ENCODE measurements at regions not wholly inside any gene's neighbourhood (a gene's known extent, or its start where the extent isn't known, plus 50 kb on each side); places are given as distances from the start of the nearest gene placed in this dataset.
"Not testable (repeated sequence)": the region's sequence is repeated elsewhere in the genome, so short reads cannot be mapped to it uniquely, and the experiment has no call there.

GRCh38 chr7:98763441-98763840 is 106.4 kb downstream of the TMEM130 start:
- no peak for DNase-seq
- Histone ChIP-seq H3K27ac (ENCODE audit: insufficient read depth, low read length, poor library complexity, severe bottlenecking) (no peak overlapping the region), H3K27me3 (replicated peaks; ENCODE audit: control insufficient read depth, insufficient read depth, low read length, poor library complexity, severe bottlenecking) (no peaks in the 10 kb centered on the region), H3K36me3 (ENCODE audit: control insufficient read depth, insufficient read depth, low read length) (no peaks in the 10 kb centered on the region), H3K4me1 (ENCODE audit: control insufficient read depth, insufficient read depth, low read length, poor library complexity, severe bottlenecking) (no peaks in the 10 kb centered on the region), H3K4me3 (ENCODE audit: insufficient read depth, low read depth, low read length, poor library complexity, severe bottlenecking) (no peak overlapping the region), H3K9me3 (ENCODE audit: control insufficient read depth, low read length) (no peaks in the 10 kb centered on the region)

- DNase-seq: no peak
- no peak overlapping the region for H3K27ac ChIP-seq (ENCODE audit: insufficient read depth, low read length, poor library complexity, severe bottlenecking)
- H3K9me3 ChIP-seq (ENCODE audit: control insufficient read depth, low read length): no peaks in the 10 kb centered on the region
These were observed 104.9 kb downstream of the TMEM130 start for GRCh38 chr7:98764946-98765345.

DNA sequence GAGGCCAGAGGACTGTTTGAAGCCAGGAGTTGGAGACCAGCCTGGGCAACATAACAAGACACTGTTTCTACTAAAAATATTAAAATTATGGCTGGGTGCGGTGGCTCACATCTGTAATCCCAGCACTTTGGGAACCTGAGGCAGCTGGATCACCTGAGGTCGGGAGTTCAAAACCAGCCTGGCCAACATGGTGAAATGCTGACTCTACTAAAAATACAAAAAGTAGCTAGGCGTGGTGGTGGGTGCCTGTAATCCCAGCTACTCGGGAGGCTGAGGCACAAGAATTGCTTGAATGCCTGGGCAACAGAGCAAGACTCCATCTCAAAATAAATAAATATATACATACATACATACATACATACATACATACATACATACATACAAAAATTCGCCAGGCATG is 99.7 kb downstream of the TMEM130 start:
- not testable (repeated sequence) for H3K27ac ChIP-seq (ENCODE audit: insufficient read depth, low read length, poor library complexity, severe bottlenecking); H3K4me1 ChIP-seq (ENCODE audit: control insufficient read depth, insufficient read depth, low read length, poor library complexity, severe bottlenecking); H3K4me3 ChIP-seq (ENCODE audit: insufficient read depth, low read depth, low read length, poor library complexity, severe bottlenecking); H3K36me3 ChIP-seq (ENCODE audit: control insufficient read depth, insufficient read depth, low read length); DNase-seq; H3K27me3 ChIP-seq (replicated peaks; ENCODE audit: control insufficient read depth, insufficient read depth, low read length, poor library complexity, severe bottlenecking); H3K9me3 ChIP-seq (ENCODE audit: control insufficient read depth, low read length)

More at GRCh38 chr7:98764946-98765345, 104.9 kb downstream of the TMEM130 start:
- no peaks in the 10 kb centered on the region for H3K36me3 ChIP-seq (ENCODE audit: control insufficient read depth, insufficient read depth, low read length)
- no peak overlapping the region for H3K4me3 ChIP-seq (ENCODE audit: insufficient read depth, low read depth, low read length, poor library complexity, severe bottlenecking)
- no peaks in the 10 kb centered on the region for H3K27me3 ChIP-seq (replicated peaks; ENCODE audit: control insufficient read depth, insufficient read depth, low read length, poor library complexity, severe bottlenecking)
- no peaks in the 10 kb centered on the region for H3K4me1 ChIP-seq (ENCODE audit: control insufficient read depth, insufficient read depth, low read length, poor library complexity, severe bottlenecking)

DNA sequence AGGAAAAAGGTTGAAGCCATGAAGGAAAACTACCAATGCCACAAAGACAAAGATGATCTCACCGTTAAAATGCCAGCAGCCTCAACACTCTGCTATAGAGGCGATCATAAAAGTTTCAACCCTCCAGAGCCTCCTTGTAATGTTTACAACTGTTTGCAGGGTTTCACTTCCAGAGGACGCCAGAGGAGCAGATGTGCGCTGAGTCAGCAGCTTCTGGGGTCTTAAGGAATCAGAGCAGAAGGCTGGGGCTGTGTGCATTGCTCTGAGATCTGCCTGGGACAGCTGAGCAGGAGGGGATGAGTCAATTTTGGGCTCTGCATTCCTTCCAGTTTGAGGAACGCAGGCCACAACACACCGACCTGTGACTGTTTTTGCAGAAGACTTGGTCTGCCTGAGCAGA is 98.3 kb downstream of the TMEM130 start:
- Histone ChIP-seq H3K36me3 (ENCODE audit: control insufficient read depth, insufficient read depth, low read length) (no peaks in the 10 kb centered on the region), H3K9me3 (ENCODE audit: control insufficient read depth, low read length) (no peaks in the 10 kb centered on the region), H3K27me3 (replicated peaks; ENCODE audit: control insufficient read depth, insufficient read depth, low read length, poor library complexity, severe bottlenecking) (no peaks in the 10 kb centered on the region), H3K4me1 (ENCODE audit: control insufficient read depth, insufficient read depth, low read length, poor library complexity, severe bottlenecking) (no peaks in the 10 kb centered on the region), H3K4me3 (ENCODE audit: insufficient read depth, low read depth, low read length, poor library complexity, severe bottlenecking) (no peak overlapping the region), H3K27ac (ENCODE audit: insufficient read depth, low read length, poor library complexity, severe bottlenecking) (no peak overlapping the region)
- DNase-seq: no peak

GRCh38 chr7:98771941-98772603 is 97.7 kb downstream of the TMEM130 start:
- Histone ChIP-seq H3K9me3 (ENCODE audit: control insufficient read depth, low read length) (no peaks in the 10 kb centered on the region), H3K4me1 (ENCODE audit: control insufficient read depth, insufficient read depth, low read length, poor library complexity, severe bottlenecking) (no peaks in the 10 kb centered on the region), H3K27ac (ENCODE audit: insufficient read depth, low read length, poor library complexity, severe bottlenecking) (no peak overlapping the region), H3K36me3 (ENCODE audit: control insufficient read depth, insufficient read depth, low read length) (no peaks in the 10 kb centered on the region), H3K27me3 (replicated peaks; ENCODE audit: control insufficient read depth, insufficient read depth, low read length, poor library complexity, severe bottlenecking) (no peaks in the 10 kb centered on the region), H3K4me3 (ENCODE audit: insufficient read depth, low read depth, low read length, poor library complexity, severe bottlenecking) (no peak overlapping the region)
- DNase-seq: no peak

DNA sequence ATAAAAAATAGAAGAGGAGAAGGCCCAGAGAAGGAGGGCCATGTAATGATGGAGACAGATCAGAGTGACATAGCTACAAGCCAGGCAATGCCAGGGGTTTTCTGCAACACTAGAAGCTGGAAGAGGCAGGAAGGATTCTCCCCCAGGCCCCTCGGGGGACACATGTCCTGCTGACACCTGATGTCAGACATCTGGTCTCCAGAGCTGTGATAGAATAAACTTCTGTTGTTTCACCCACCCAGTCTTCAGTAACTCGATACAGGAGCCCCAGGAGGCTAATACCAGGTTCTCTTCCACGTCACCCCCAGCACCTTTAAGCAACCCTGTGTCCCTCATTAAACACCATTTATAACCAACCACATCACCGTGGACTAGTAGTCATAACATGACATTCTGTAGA is 94.9 kb downstream of the TMEM130 start:
- Histone ChIP-seq H3K4me3 (ENCODE audit: insufficient read depth, low read depth, low read length, poor library complexity, severe bottlenecking) (no peak overlapping the region), H3K36me3 (ENCODE audit: control insufficient read depth, insufficient read depth, low read length) (no peaks in the 10 kb centered on the region), H3K9me3 (ENCODE audit: control insufficient read depth, low read length) (no peaks in the 10 kb centered on the region), H3K4me1 (ENCODE audit: control insufficient read depth, insufficient read depth, low read length, poor library complexity, severe bottlenecking) (no peaks in the 10 kb centered on the region), H3K27me3 (replicated peaks; ENCODE audit: control insufficient read depth, insufficient read depth, low read length, poor library complexity, severe bottlenecking) (no peaks in the 10 kb centered on the region), H3K27ac (ENCODE audit: insufficient read depth, low read length, poor library complexity, severe bottlenecking) (no peak overlapping the region)
- DNase-seq: no peak

- no peaks in the 10 kb centered on the region for H3K27me3 ChIP-seq (replicated peaks; ENCODE audit: control insufficient read depth, insufficient read depth, low read length, poor library complexity, severe bottlenecking)
- no peaks in the 10 kb centered on the region for H3K9me3 ChIP-seq (ENCODE audit: control insufficient read depth, low read length)
- no peak overlapping the region for H3K4me3 ChIP-seq (ENCODE audit: insufficient read depth, low read depth, low read length, poor library complexity, severe bottlenecking)
- no peaks in the 10 kb centered on the region for H3K4me1 ChIP-seq (ENCODE audit: control insufficient read depth, insufficient read depth, low read length, poor library complexity, severe bottlenecking)
- H3K36me3 ChIP-seq (ENCODE audit: control insufficient read depth, insufficient read depth, low read length): no peaks in the 10 kb centered on the region
- no peak overlapping the region for H3K27ac ChIP-seq (ENCODE audit: insufficient read depth, low read length, poor library complexity, severe bottlenecking)
- DNase-seq: no peak
These were observed 92.8 kb downstream of the TMEM130 start for GRCh38 chr7:98777051-98777450.

GRCh38 chr7:98778421-98778820 is 91.4 kb downstream of the TMEM130 start:
- H3K27ac ChIP-seq (ENCODE audit: insufficient read depth, low read length, poor library complexity, severe bottlenecking): no peak overlapping the region
- no peak overlapping the region for H3K4me3 ChIP-seq (ENCODE audit: insufficient read depth, low read depth, low read length, poor library complexity, severe bottlenecking)
- no peaks in the 10 kb centered on the region for H3K27me3 ChIP-seq (replicated peaks; ENCODE audit: control insufficient read depth, insufficient read depth, low read length, poor library complexity, severe bottlenecking)
- no peaks in the 10 kb centered on the region for H3K9me3 ChIP-seq (ENCODE audit: control insufficient read depth, low read length)
- DNase-seq: no peak
- H3K36me3 ChIP-seq (ENCODE audit: control insufficient read depth, insufficient read depth, low read length): no peaks in the 10 kb centered on the region
- H3K4me1 ChIP-seq (ENCODE audit: control insufficient read depth, insufficient read depth, low read length, poor library complexity, severe bottlenecking): no peaks in the 10 kb centered on the region

GRCh38 chr7:98779800-98780587 is 89.8 kb downstream of the TMEM130 start:
- no peak overlapping the region for H3K27ac ChIP-seq (ENCODE audit: insufficient read depth, low read length, poor library complexity, severe bottlenecking)

GRCh38 chr7:98784216-98784785 is 85.5 kb downstream of the TMEM130 start:
- H3K27ac ChIP-seq (ENCODE audit: insufficient read depth, low read length, poor library complexity, severe bottlenecking): no peak overlapping the region
- no peaks in the 10 kb centered on the region for H3K4me1 ChIP-seq (ENCODE audit: control insufficient read depth, insufficient read depth, low read length, poor library complexity, severe bottlenecking)
- no peaks in the 10 kb centered on the region for H3K27me3 ChIP-seq (replicated peaks; ENCODE audit: control insufficient read depth, insufficient read depth, low read length, poor library complexity, severe bottlenecking)
- no peak overlapping the region for H3K4me3 ChIP-seq (ENCODE audit: insufficient read depth, low read depth, low read length, poor library complexity, severe bottlenecking)
- no peak for DNase-seq
- no peaks in the 10 kb centered on the region for H3K36me3 ChIP-seq (ENCODE audit: control insufficient read depth, insufficient read depth, low read length)
- no peaks in the 10 kb centered on the region for H3K9me3 ChIP-seq (ENCODE audit: control insufficient read depth, low read length)

More at GRCh38 chr7:98779800-98780587, 89.8 kb downstream of the TMEM130 start:
- H3K4me3 ChIP-seq (ENCODE audit: insufficient read depth, low read depth, low read length, poor library complexity, severe bottlenecking): no peak overlapping the region
- no peak for DNase-seq
- H3K27me3 ChIP-seq (replicated peaks; ENCODE audit: control insufficient read depth, insufficient read depth, low read length, poor library complexity, severe bottlenecking): no peaks in the 10 kb centered on the region
- no peaks in the 10 kb centered on the region for H3K9me3 ChIP-seq (ENCODE audit: control insufficient read depth, low read length)
- H3K36me3 ChIP-seq (ENCODE audit: control insufficient read depth, insufficient read depth, low read length): no peaks in the 10 kb centered on the region
- no peaks in the 10 kb centered on the region for H3K4me1 ChIP-seq (ENCODE audit: control insufficient read depth, insufficient read depth, low read length, poor library complexity, severe bottlenecking)
